HTR-8/SVneo (cell line): ENCODE measurements at regions not wholly inside any gene's neighbourhood (a gene's known extent, or its start where the extent isn't known, plus 50 kb on each side); places are given as distances from the start of the nearest gene placed in this dataset.
A peak's percentile ranks its signal among the peaks of the same experiment; 100 is the strongest.

ENCODE experiments used
- DNase-seq: peaks from one replicate; pipeline ENCODE4 v3.0.0; 2011; ENCODE audit warnings: low spot score, mixed read lengths; ENCODE audit not compliant: insufficient read length
- FAIRE-seq: peaks from 2 replicates; lab custom pipeline; 2011; peaks lifted over from hg19 to GRCh38; lab: Jason Lieb, UNC

DNA sequence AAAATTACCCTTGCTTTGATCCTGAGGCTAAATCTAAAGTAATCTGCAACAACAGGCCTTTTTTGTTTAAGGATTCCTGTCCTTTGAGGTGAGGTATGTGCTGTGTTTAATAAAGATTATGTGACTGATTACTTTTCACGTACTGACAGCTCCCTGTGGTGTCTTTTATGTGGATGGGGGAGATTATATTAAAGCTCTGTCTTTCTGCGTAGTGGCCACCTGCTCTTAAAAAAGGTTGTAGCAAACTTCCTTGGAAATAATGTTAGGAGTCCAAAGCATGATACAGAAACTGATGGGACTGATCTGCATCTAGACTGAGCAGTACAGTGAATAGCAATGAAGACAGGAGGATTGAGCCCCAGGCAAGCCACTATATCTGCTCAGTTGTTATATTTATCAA, 453.0 kb upstream of the GOLIM4 start:
- DNase-seq (no peak), FAIRE-seq (no peak)

DNA sequence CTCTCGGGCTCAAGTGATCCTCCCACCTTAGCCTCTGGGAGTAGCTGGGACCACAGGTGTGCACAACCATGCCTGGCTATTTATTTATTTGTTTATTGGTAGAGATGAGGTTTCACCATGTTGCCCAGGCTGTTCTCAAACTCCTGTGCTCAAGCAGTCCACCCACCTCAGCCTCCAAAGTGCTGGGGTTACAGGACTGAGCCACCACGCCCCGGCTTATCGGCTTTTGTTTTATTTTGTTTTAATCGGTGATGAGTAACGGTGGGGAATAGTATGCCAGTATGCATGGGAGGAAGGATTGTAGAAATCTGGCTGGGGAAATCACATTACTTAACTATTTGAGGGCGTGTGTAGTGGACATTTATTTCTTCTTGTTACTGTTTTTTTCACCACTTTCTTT, 451.0 kb upstream of the GOLIM4 start:
- DNase-seq (no peak), FAIRE-seq (no peak)

DNA sequence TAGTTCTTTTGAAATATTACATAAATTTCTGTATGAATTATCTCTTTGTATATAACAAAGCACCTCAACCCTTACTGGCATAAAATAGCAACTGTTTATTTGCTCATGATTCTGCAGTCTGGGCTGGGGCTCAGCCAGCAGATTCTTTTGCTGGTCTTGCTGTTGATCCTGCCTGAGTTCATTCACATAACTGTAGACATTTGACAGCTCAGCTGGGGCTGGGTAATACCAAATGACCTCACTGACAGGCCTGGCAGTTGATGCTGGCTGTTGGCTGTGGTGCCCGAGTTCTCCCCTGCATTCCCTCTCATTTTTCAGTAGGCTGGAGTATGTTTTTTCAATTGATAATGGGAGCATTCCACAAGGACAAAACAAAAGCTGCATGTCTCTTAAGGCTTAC, 449.9 kb upstream of the GOLIM4 start:
- DNase-seq (no peak), FAIRE-seq (no peak)

DNA sequence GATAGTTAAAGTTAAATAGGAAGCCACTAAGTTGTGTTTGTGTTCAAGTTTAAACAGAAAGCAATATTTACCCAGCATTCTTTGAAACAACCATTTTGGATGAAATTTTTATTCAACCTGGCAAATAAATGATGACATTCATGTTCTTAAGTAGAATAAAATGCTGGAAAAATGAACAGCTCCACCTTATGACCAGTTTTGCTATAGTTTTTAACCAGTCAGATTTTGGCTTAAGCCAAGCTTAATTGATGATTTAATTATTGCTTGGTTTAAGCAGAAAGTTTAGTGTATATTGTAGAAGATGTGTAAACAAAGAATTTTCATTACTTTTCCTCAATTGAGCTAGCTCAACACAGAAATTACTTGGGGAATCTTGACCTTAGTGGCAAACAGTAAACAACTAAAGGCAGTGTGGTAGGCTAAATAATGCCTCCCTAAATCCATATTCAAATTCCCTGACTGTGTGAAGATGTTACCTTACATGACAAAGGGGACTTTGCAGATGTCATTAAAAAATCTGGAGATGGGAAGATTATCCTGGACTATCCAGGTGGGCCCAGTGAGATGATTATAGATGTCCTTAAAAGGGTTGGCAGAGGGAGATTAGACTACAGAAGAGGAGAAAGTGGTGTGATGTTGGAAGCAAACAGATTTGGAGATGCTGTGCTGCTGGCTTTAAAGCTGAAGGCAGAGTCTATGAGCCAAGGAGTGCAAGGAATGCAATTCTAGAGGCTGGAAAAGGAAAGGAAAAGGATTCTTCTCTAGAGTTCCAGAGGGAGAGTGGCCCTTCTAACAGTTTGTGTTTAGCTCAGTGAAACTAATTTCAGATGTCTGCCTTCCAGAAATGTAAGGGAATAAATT, 448.6 kb upstream of the GOLIM4 start:
- FAIRE-seq: no peak
- no peak for DNase-seq

GRCh38 chr3:168540726-168541125, 445.0 kb upstream of the GOLIM4 start:
- DNase-seq (no peak), FAIRE-seq (no peak)

DNA sequence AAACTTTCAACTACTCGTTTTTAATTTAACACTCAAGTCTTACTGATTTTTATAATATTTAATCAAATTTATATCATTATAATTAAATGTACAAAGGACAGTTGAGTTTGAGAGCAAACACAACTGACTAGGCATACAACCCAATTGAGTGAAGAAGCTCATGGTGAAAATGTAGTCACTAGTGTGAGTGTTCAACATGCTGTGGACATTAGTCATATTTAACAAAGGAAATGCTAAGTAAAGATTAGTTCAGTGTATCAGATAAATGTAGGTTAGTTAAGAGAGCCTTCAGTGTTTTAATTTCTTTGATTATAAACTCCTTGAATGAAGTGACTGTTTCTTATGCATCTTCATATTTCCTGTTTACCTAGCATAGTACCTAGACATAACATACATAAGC, 444.2 kb upstream of the GOLIM4 start:
- FAIRE-seq: no peak
- DNase-seq: no peak

DNA sequence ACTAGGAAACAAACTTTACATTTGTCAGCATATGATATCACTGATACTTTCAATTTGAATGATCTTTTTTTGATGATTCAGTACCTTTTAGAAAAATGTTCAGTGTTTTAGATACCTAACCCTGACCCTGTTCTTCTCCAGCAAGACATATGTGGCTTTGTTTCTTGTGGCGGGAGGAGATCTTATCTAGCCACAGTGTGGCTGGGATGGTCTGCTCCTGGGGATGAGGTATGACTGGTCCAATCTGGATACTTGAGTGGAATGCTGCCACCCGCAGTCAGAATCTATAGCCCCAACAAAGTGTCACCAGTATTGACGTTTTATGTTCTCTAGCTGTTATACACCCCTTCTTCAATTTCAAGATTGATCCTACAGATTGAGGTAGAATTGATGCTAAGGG, 439.0 kb upstream of the GOLIM4 start:
- no peak for FAIRE-seq
- DNase-seq: no peak

DNA sequence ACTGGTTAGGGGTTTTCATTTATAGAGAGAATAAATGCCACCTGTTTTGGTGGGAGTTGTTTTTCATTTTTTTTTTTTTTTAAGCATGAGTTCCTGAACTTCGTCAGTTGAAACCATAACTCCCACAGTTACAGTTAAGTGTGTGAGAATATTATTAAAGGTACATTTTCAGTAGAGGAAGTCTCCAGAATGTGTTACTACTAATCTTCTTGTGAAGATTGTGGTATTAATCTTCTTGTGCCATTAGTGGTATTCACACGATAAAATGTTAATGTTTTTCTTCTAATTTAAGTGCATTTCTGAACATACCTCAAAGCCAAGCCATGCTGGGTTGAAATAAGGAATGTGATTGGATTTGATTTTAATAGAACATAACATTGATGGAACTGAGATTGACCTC, 437.9 kb upstream of the GOLIM4 start:
- FAIRE-seq (no peak), DNase-seq (no peak)

- DNase-seq: no peak
- FAIRE-seq: no peak
These were observed 436.4 kb upstream of the GOLIM4 start for GRCh38 chr3:168532135-168532534.

DNA sequence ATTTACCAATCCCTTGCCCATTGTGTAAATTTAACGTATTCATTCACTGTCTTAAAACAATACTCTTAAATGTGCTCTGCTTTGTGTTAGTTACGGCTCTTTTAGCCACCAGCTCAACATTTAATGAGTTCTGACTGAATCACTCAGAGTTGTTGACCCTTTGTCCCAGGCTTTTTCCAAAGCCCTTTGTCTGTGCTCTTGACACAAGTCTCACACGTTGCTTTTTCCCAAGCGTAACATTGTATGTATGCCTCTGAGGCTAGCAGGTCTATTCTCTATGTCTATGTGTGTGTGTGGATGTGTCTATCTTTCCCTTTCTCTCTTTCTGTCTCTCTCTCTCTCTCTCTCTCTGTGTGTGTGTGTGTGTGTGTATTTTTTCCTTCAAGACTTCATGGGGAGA, 435.4 kb upstream of the GOLIM4 start:
- DNase-seq: no peak
- no peak for FAIRE-seq

DNA sequence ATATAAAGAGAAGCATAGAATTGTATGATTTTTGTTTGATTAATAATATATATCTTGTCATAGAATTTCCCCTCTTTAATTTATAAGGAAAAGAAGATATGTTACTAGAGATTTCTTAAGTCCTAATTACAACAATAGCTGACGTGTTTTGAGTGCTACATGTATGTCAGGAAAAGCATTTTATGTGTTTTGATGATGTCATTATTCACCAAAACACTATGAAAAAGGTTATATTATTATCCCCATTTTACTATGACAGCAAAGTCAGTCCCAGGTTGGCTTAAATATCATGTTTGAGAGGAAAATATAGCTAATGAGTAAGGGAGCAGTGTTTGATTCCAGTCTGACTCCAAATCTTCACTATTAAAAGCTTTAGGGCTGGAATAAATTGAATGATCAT, 428.4 kb upstream of the GOLIM4 start:
- DNase-seq: no peak
- FAIRE-seq: no peak

GRCh38 chr3:168517249-168518071, 421.7 kb upstream of the GOLIM4 start:
- peak; percentile 9 for FAIRE-seq

GRCh38 chr3:168514252-168514651, 418.5 kb upstream of the GOLIM4 start:
- FAIRE-seq: no peak
- no peak for DNase-seq

More at GRCh38 chr3:168517249-168518071, 421.7 kb upstream of the GOLIM4 start:
- no peak for DNase-seq

DNA sequence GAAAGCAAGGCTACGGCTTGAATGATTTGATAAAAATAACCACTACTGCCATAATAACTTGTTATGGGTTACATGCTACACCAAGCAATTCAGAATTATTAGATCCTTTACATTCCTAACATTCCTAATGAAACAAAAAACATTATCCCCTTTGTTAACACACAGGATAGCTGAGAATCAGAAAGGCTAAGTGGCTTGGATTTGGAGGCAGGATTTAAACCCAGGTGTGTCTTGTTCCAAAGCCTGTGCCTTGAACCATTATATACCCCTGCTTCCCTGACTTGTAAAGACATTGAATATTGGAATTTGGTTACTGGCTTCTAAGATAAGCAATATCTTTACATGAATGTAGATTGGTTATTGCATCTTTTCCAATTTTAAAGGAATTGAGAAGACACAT, 417.1 kb upstream of the GOLIM4 start:
- no peak for FAIRE-seq
- DNase-seq: no peak

DNA sequence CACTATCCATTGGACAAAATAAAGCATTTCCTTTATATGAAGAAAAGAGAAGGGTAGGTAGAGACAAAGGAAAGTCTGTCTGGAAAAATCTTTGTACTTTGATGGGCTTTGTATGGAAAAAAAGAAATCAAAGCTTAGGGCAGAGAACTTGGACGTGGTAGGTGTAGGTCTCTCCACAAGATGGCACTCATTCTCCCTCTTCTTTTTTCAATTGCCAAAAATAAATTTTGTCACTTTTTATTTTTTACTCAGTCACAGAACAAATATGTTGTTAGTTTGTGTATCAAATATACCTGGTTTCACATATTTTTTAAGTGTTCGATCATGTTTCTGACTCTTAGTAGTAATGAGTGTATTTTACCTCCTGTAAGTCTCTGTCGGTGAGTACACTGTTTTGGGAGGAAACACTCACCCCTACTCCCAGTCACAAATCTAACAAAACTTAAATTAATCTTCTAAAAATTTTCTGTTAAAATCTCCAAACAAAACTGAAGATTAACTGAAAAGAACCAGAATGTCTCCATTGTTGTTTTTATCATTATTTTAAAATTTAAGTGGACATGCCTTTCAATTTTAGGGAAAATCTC, 415.8 kb upstream of the GOLIM4 start:
- FAIRE-seq (no peak), DNase-seq (no peak)

DNA sequence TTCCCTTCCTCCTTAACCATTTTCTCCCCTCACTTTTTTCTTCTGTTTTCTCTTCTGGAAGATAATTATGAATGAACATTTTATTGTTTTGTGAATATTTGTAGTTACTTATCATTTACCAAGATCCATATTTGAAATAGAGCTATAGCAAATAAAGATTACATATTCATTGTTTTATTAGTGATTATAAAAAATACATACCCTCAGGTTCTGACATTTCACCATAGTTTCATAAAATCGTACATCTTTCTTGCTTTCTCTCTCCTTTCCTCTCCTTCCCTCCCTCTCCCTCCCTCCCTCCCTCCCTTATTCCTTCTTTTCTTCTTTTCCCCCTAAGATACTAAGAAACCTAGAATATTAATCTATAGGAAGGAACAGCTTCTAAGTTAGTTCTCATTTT, 410.9 kb upstream of the GOLIM4 start:
- FAIRE-seq (no peak), DNase-seq (no peak)

GRCh38 chr3:168501570-168501969, 405.8 kb upstream of the GOLIM4 start:
- FAIRE-seq: no peak

GRCh38 chr3:168498194-168498593, 402.5 kb upstream of the GOLIM4 start:
- no peak for FAIRE-seq
- no peak for DNase-seq

More at GRCh38 chr3:168501570-168501969, 405.8 kb upstream of the GOLIM4 start:
- DNase-seq: no peak

DNA sequence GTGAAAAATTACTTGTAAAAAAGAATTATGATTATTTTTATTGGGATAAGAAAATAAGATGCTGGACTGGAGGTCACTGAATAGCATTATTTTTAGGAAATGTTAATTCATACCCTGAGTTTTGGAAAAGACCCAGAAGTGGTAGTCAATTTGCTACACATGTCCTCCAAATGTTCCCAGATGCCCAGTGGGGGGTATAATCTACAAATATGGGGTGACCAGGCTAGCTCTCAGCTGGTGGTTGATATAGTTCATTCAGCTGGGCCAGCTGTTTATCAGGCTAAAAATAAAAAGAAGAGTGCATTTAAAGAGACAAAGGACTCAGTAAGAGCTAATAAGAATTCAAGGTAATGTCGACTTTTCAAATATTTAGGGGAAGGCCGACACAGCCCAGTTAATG, 402.0 kb upstream of the GOLIM4 start:
- DNase-seq: no peak
- FAIRE-seq: no peak

DNA sequence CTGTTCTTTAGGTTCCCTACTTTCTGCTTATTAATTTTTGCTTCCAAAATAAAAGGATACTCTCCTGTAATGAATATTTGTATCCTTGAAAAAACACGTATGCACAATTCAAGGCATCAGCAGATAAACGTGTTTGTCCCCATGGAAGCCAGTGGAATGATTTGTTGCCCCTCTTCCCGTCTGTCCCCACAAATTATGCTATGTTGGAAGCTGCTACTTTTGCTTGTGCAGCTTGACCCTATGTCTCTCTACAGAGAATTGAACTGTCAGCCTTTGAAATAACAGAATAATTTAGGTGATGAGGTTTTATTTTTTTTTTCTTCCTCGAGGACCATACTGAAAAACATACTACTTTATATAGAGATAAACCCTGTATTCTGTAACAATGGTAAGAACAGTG, 401.5 kb upstream of the GOLIM4 start:
- DNase-seq (no peak), FAIRE-seq (no peak)

DNA sequence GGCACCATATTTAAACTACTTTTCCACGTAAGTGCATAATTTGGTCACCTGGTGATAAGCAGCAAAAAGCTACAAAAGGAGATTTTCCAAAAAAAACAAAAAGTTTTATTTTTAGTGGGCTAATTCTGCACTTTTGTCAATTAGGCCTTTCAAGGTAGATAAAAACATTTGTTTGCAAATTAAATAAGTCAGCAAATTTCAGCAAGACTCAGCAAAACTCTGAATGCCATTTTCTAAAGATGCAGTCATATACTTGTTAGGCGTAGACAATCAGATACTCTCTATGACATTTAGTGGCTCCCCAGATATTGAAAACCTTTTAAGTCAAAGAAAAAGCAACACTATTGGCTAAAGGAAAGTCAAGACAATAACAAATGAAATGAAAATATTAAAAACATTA, 400.2 kb upstream of the GOLIM4 start:
- no peak for DNase-seq
- no peak for FAIRE-seq
